HG03045 (cell line): ENCODE measurements at regions not wholly inside any gene's neighbourhood (a gene's known extent, or its start where the extent isn't known, plus 50 kb on each side); places are given as distances from the start of the nearest gene placed in this dataset.

Experiments used
- ATAC-seq: cut with Tn5 transposase; IDR thresholded peaks from one replicate; pipeline ENCODE4 v1.9.1; 2021; ENCODE audit warnings: mild to moderate bottlenecking, moderate library complexity; ENCODE audit not compliant: unreplicated experiment

DNA sequence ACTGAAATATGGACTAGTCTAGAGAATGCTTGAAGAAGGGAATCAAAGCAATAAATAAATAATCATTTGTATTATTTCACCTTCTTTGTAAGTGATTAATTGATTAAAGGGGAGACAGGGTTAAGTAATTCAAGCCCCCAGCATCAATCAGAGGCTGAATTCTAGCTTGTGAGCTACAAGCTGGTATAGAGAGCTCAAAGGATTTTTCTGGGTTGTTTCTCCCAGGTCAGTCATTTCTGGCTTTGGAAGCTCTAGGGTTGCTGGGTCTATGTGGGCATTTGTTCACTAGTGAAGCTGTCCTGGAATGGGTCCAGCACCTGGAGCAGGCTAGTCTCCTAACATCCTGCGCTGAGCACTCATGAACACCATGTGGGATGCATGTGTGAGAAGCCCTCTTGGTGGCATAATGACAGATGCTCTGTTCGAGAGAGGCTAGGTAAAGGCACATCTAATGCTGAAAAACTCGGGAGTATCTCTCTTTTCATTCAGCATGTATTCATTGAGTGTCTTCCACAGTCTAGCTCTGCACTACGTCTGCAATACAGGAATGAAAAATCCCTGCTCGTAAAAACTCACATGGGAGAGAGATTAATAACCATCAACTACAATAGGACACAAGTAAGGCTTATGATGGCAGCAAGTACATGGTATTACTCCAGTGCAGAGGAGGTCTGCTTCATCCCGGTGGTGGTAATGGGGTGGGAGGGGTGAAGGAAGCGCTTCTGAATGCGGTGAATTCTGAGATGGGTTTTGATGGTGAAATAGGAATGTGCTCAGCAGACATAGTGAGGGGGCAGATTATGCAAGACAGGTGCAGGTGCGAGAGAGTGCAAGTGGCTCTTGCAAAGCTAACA lies 68.0 kb upstream of the NRP1 start:
- ATAC-seq = no peak

DNA sequence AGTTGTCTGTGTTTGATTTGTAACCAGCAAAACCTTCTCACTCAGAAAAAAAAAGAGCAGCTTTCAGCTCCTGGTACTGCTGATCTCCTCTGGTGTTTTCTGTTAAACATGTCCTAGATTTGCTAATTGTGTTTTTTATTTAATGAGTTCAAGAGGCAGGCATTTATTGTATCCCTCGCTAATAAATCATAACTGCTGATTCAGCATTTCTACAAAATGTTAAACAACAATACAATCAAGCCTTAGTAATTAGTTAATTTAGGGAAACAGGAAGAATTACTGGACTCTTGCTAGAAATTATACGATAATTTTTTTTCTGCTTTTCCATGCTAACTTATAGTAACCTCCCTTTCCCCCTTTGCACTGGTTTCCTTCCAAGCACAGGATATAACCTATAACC lies 66.8 kb upstream of the NRP1 start:
- ATAC-seq = no peak

DNA sequence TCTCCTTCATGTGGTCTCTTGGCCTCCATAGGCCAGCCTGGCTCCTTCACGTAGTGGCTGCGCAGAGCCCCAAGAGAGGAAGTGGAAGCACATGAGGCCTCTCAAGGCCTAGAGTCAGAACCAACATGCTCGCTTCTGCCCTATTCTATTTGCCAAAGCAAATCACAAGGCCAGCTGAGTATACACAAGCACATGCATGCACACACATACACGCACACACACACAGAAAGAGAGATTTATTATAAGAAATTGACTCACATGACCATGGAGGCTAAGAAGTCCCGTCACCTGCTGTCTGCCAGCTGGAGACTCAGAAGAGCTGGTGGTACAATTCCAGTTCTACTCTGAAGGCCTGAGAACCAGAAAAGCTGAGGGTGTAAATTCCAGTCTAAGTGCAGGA lies 64.3 kb upstream of the NRP1 start:
- no peak for ATAC-seq

DNA sequence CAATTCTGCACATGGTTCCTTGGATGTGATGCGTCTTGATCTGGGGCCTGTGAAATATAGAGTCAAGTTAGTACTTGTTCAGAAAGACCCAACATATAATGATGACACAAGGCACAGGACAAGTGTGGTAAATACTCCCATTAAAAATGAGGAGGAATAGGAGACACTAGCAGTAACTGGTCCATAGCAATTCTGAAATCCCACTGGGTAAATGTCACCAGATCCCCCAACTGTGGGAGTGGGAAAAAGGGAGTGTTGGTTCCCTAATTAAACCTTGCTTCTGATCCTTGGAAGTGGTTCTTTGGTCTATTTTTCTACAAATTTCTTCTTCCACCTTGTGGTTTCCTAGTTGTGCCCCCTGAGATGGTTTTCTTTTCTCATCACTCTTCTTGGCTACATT lies 62.5 kb upstream of the NRP1 start:
- no peak for ATAC-seq

DNA sequence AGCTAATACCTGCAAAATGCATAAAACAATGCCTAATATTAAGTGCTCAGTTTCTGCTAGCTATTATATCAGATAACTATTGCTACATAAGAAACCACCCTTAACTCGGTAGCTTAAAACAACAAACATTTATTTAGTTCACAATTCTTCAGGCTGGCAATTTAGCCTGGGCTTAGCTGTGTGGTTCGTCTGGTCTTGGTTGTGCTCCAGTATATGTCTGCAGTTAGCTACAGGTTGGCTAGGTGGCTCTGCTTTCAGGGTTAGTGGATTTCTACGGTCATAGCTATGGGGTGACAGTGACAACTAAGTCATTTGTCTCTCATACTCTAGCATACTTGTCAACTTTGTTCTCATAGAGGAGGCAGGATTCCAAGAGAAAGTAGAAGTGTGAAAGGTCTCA lies 61.8 kb upstream of the NRP1 start:
- no peak for ATAC-seq

DNA sequence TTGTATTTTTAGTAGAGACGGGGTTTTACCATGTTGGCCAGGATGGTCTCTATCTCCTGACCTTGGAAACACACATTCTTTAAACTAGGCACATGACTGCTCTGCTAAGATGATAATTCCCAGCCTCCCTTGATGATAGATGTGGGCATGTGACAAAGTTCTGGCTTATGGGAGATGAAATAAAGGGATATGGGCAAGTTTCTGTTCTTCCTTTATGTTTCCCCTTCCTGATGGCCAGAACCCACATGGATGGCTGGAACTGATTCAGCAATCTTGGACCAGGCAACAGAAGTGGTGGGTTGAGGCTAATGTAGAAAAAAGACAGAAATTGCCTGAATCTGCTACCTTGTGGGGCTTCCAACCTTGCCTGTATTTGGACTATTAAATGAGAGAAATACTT lies 60.7 kb upstream of the NRP1 start:
- no peak for ATAC-seq

DNA sequence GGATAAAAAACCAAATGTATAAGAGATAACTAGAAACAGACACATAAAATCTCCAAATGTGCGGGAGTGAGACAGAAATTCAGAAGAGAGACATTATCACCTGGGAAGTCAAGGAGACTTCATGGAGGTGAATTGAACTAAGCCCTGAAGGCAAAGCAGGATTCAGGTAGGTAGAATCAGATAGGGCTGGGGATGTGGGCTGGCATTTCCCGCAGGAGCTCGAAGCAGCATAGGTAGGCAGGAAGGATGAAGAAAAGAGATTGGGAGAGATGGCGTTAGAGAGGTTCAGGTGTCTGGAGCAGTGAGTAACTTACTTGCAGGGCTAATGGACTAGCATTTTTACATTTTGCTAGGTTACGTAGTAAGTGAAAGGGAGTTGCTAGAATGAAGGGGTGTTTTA lies 58.2 kb upstream of the NRP1 start:
- no peak for ATAC-seq

DNA sequence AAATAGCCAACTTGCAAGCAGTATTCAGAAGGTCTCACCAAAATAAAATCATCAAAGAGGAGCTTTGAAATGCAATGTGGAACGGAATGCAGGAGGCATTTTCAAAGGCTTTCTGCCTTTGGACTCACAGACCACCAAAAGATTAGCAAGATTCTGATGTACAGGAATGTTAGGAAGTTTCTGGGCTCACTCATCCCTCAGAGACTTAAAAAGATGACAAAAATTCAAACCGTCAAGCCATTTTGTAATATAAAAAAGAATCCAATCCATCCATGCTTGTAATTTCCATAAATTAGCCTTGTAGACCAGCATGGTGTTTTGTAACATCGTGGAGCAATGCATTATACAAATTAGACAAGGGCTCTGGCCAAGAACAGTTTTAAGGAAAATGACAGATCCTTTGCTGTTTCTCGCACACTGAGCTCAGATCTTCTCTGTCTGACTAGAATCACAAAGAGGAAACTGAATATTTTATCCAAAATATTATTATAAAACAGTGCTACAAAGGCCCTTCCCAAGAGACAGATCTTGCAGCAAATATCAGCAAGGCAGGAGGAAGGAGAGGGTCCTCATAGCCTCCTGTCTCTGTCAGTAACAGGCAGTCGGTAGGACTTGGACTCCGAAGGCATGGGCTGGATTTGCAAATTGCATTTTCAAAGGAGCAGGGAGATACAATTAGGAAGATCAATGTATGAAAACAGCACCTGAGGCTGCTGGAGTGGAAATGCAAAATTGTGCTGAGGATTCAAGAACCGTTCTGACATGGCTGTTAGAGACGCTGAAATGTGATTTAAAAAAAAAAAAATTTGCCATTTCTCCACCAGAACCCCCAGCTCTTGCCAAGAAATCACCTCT lies 57.4 kb upstream of the NRP1 start:
- ATAC-seq = no peak

DNA sequence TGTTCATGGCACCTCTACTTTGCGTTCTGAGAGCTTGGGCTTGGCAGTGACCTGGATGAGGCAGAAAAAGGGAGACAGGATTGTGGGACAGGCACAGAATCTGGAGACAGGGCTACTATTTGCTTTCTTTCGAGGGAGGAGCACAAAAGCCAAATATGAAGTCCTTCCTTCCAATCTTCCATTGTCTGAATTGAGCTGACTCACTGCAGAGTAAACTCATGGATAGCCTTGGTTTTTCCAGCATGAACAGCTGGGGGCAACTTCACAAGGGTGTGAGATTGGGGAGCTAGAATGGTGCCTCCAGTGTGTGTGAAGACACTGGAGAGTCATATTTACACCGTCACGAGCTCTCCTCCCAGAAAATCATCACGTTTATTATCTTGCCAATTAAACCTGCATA lies 55.6 kb upstream of the NRP1 start:
- no peak for ATAC-seq

DNA sequence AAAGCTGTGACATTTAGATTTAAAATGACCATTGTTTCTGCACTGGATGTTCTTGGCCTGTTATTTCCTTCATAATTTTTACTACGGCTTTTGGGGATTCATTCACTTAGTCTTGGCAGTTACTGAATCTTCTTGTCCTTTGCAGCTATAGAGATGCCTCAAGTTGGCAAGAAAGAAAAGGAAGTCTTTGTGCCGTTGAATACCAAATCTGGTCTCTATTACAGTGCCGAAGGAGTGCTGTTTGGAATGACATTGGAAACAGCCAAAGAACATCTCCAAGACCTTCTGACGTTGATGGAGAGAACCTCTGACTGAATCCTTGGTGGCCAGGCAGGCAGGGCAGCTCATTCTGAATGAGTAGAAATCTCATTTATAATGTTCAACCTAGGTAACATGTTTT lies 54.3 kb upstream of the NRP1 start:
- ATAC-seq = no peak

DNA sequence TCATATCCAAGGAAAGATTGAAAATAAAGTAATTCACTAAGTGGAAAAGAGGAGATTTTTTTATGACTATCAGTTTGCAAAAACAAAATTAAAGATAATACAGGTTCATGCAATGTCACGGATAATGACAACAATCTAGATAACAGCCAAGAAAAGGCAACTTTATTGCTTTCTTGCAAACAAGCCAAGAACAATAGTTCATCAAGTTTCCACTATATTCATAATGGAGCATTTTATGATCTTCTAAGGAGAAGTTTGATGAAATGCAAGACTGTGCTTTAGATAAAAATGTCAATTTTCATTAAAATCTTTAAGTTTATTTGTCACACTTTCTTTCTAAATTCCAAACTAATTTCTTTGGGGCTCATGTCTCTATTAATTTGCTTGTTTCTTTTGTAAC lies 53.9 kb upstream of the NRP1 start:
- no peak for ATAC-seq

DNA sequence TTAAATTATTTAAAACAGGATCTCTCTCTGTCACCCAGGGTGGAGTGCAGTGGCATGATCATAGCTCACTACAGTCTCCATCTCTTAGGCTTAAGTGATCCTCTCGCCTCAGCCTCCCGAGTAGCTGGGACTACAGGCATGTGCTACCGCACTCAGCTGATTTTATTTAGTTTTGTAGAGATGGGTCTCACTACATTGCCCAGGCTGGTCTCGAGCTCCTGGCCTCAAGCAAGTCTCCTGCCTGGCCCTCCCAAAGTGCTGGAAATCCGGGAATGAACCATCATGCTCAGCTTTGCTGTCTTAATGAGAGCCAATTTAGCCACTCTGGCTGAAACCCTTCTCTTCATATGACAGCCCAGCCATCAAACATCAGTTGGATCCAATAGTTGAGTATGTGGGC lies 53.3 kb upstream of the NRP1 start:
- ATAC-seq = no peak

DNA sequence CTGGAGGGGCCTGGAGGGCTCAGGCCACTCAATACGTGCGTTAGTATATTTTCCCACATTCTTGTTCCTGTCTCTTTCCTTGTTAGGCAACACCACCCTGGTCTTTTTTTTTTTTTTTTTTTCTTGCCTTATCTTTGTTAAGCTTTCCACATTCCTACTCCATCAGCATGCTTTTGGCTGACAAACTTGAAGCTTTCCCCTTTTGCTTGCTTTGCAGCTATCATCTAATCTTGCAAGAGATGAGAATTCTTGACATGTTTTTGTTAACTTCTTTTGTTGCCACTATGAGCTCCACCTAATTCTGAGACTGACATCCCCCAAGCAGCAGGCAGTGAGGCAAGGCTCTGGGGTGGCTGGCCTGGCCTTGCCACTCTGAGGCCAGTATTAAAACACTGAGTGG lies 52.5 kb upstream of the NRP1 start:
- no peak for ATAC-seq

DNA sequence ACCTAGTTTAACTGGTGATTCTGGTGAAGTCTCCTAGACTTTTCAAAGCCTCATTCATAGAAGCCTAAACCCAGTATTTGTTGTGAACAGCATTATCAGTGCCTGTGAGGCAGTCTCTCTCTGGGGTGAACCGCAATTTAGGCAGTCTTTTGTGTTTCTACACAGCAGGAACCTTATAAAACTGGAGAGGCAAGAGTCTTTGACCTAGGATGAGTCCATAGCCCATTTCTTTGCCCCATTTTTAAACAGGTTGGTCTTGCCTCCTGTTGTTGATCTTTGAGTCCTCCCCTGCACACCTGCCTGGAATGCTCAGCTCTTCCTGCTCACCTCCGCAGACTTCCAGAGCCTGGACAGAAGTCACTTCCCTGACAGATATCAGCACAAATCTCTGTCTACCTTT lies 51.2 kb upstream of the NRP1 start:
- ATAC-seq = no peak

DNA sequence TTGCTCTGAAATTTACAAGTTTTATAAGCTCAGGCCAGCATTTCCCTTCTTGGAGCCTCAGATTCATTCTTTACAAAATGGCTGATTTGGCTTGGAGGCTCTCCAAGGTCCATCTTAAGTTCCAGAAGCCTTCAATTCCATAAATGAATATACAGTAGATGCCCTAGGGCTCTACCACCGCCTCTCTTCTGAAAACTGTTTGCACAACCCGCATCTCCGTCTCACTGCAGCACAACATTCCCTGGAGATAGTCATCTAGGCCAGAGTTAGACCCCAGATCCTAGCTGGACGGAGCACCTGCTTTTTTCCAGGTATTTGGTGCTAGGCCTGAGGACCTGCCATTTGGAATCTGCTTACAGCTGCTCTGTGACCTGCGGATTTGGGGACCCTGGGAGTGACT lies 50.5 kb upstream of the NRP1 start:
- no peak for ATAC-seq
